ENCODE measurements at regions not wholly inside any gene's neighbourhood (a gene's known extent, or its start where the extent isn't known, plus 50 kb on each side); places are given as distances from the start of the nearest gene placed in this dataset.

GRCh38 chr21:43304621-43305335 is 122.2 kb downstream of the SIK1 start:
- TF ChIP-seq EP300 (IDR thresholded peaks at IDR 0.05; ENCODE audit: borderline replicate concordance in 1 of 2, low read depth in 1 of 2, low read length in 1 of 2) (no peak), FOSL2 (IDR thresholded peaks at IDR 0.05; ENCODE audit: borderline replicate concordance, low read depth) (no peak), NFIC (IDR thresholded peaks at IDR 0.05; ENCODE audit: borderline replicate concordance) (no peak), FOXJ3 (CRISPR knock-in tag; IDR thresholded peaks at IDR 0.05) (no peak)

Data from SK-N-SH (cell line).